ENCODE measurements at regions not wholly inside any gene's neighbourhood (a gene's known extent, or its start where the extent isn't known, plus 50 kb on each side); places are given as distances from the start of the nearest gene placed in this dataset.

GRCh38 chr18:40832362-40832761, 1122.7 kb upstream of the PIK3C3 start:
- Mint-ChIP-seq H3K27ac (no peak overlapping the region), H3K4me3 (no peak overlapping the region), H3K27me3 (no peaks in the 10 kb centered on the region), H3K9me3 (peaks cover 0 to 4% of the 10 kb centered on the region in 2 donors), H3K4me1 (no peaks in the 10 kb centered on the region)
- ATAC-seq, result no peak
- DNase-seq, result no peak

GRCh38 chr18:40824291-40824690, 1130.7 kb upstream of the PIK3C3 start:
- no peak overlapping the region for H3K27ac Mint-ChIP-seq
- H3K27me3 Mint-ChIP-seq, result no peaks in the 10 kb centered on the region
- DNase-seq (no peak), ATAC-seq (no peak)
- no peak overlapping the region for H3K4me3 Mint-ChIP-seq
- H3K9me3 Mint-ChIP-seq, result peaks cover 18 to 31% of the 10 kb centered on the region in 2 donors
- H3K4me1 Mint-ChIP-seq, result no peaks in the 10 kb centered on the region

GRCh38 chr18:40821596-40822243, 1133.3 kb upstream of the PIK3C3 start:
- Mint-ChIP-seq H3K4me1 (no peaks in the 10 kb centered on the region), H3K9me3 (peaks cover 24 to 38% of the 10 kb centered on the region in 2 donors), H3K27me3 (no peaks in the 10 kb centered on the region), H3K4me3 (no peak overlapping the region), H3K27ac (no peak overlapping the region)
- ATAC-seq (no peak), DNase-seq (no peak)

GRCh38 chr18:40812981-40813515, 1142.0 kb upstream of the PIK3C3 start:
- Mint-ChIP-seq H3K9me3 (peaks cover 1 to 3% of the 10 kb centered on the region in 2 donors), H3K4me3 (no peak overlapping the region), H3K27me3 (no peaks in the 10 kb centered on the region), H3K4me1 (no peaks in the 10 kb centered on the region), H3K27ac (no peak overlapping the region)
- no peak for ATAC-seq
- DNase-seq, result no peak

GRCh38 chr18:40810372-40810771, 1144.7 kb upstream of the PIK3C3 start:
- Mint-ChIP-seq H3K27me3 (no peaks in the 10 kb centered on the region), H3K4me1 (no peaks in the 10 kb centered on the region), H3K9me3 (no peaks in the 10 kb centered on the region), H3K4me3 (no peak overlapping the region), H3K27ac (no peak overlapping the region)
- ATAC-seq (no peak), DNase-seq (no peak)

- Mint-ChIP-seq H3K4me1 (no peaks in the 10 kb centered on the region), H3K9me3 (peaks cover 0 to 16% of the 10 kb centered on the region in 2 donors), H3K4me3 (no peak overlapping the region), H3K27ac (no peak overlapping the region), H3K27me3 (no peaks in the 10 kb centered on the region)
- DNase-seq, result no peak
- no peak for ATAC-seq
Observed at GRCh38 chr18:40789286-40789685, 1165.7 kb upstream of the PIK3C3 start.

GRCh38 chr18:40782453-40783130, 1172.4 kb upstream of the PIK3C3 start:
- DNase-seq (no peak), ATAC-seq (no peak)
- H3K9me3 Mint-ChIP-seq, result peaks cover 4 to 23% of the 10 kb centered on the region in 2 donors
- H3K4me3 Mint-ChIP-seq, result no peak overlapping the region
- no peak overlapping the region for H3K27ac Mint-ChIP-seq
- no peaks in the 10 kb centered on the region for H3K4me1 Mint-ChIP-seq
- no peaks in the 10 kb centered on the region for H3K27me3 Mint-ChIP-seq

GRCh38 chr18:40769786-40770185, 1185.2 kb upstream of the PIK3C3 start:
- no peak overlapping the region for H3K27ac Mint-ChIP-seq
- no peaks in the 10 kb centered on the region for H3K4me1 Mint-ChIP-seq
- no peaks in the 10 kb centered on the region for H3K27me3 Mint-ChIP-seq
- no peak for ATAC-seq
- H3K9me3 Mint-ChIP-seq, result peaks cover 6 to 11% of the 10 kb centered on the region in 2 donors
- H3K4me3 Mint-ChIP-seq, result no peak overlapping the region
- no peak for DNase-seq

- DNase-seq (no peak), ATAC-seq (no peak)
- Mint-ChIP-seq H3K27ac (no peak overlapping the region), H3K4me1 (no peaks in the 10 kb centered on the region), H3K9me3 (peaks cover 11 to 14% of the 10 kb centered on the region in 2 donors), H3K27me3 (no peaks in the 10 kb centered on the region), H3K4me3 (no peak overlapping the region)
Observed at GRCh38 chr18:40760251-40760650, 1194.8 kb upstream of the PIK3C3 start.

GRCh38 chr18:40754477-40754876, 1200.6 kb upstream of the PIK3C3 start:
- H3K9me3 Mint-ChIP-seq, result peaks cover 17 to 18% of the 10 kb centered on the region in 2 donors
- H3K27ac Mint-ChIP-seq, result no peak overlapping the region
- DNase-seq (no peak), ATAC-seq (no peak)
- H3K4me1 Mint-ChIP-seq, result no peaks in the 10 kb centered on the region
- no peak overlapping the region for H3K4me3 Mint-ChIP-seq
- no peaks in the 10 kb centered on the region for H3K27me3 Mint-ChIP-seq

GRCh38 chr18:40752316-40752715, 1202.7 kb upstream of the PIK3C3 start:
- no peak for DNase-seq
- H3K9me3 Mint-ChIP-seq, result peaks cover 14 to 17% of the 10 kb centered on the region in 2 donors
- H3K27me3 Mint-ChIP-seq, result no peaks in the 10 kb centered on the region
- ATAC-seq, result no peak
- H3K27ac Mint-ChIP-seq, result no peak overlapping the region
- H3K4me3 Mint-ChIP-seq, result no peak overlapping the region
- no peaks in the 10 kb centered on the region for H3K4me1 Mint-ChIP-seq

- Mint-ChIP-seq H3K27ac (no peak overlapping the region), H3K27me3 (no peaks in the 10 kb centered on the region), H3K9me3 (peaks cover 9 to 14% of the 10 kb centered on the region in 2 donors), H3K4me1 (no peaks in the 10 kb centered on the region), H3K4me3 (no peak overlapping the region)
- DNase-seq (no peak), ATAC-seq (no peak)
Observed at GRCh38 chr18:40751186-40751585, 1203.8 kb upstream of the PIK3C3 start.

GRCh38 chr18:40739029-40739428, 1216.0 kb upstream of the PIK3C3 start:
- DNase-seq (no peak), ATAC-seq (no peak)
- peaks cover 8 to 12% of the 10 kb centered on the region in 2 donors for H3K9me3 Mint-ChIP-seq
- H3K4me1 Mint-ChIP-seq, result no peaks in the 10 kb centered on the region
- no peak overlapping the region for H3K4me3 Mint-ChIP-seq
- no peaks in the 10 kb centered on the region for H3K27me3 Mint-ChIP-seq
- H3K27ac Mint-ChIP-seq, result no peak overlapping the region

GRCh38 chr18:40738321-40738880, 1216.6 kb upstream of the PIK3C3 start:
- DNase-seq, result no peak
- Mint-ChIP-seq H3K27me3 (no peaks in the 10 kb centered on the region), H3K4me3 (no peak overlapping the region), H3K27ac (no peak overlapping the region), H3K4me1 (no peaks in the 10 kb centered on the region), H3K9me3 (peaks cover 8 to 12% of the 10 kb centered on the region in 2 donors)
- ATAC-seq, result no peak

GRCh38 chr18:40708726-40709125, 1246.3 kb upstream of the PIK3C3 start:
- Mint-ChIP-seq H3K4me3 (no peak overlapping the region), H3K4me1 (no peaks in the 10 kb centered on the region), H3K27ac (no peak overlapping the region), H3K9me3 (peaks cover 5 to 8% of the 10 kb centered on the region in 2 donors), H3K27me3 (no peaks in the 10 kb centered on the region)
- DNase-seq (no peak), ATAC-seq (no peak)

GRCh38 chr18:40707797-40708196, 1247.2 kb upstream of the PIK3C3 start:
- Mint-ChIP-seq H3K4me1 (no peaks in the 10 kb centered on the region), H3K4me3 (no peak overlapping the region), H3K27me3 (no peaks in the 10 kb centered on the region), H3K27ac (no peak overlapping the region), H3K9me3 (peaks cover 5 to 8% of the 10 kb centered on the region in 2 donors)
- ATAC-seq, result no peak
- DNase-seq, result no peak
